IMR-90 (cell line): ENCODE measurements at regions not wholly inside any gene's neighbourhood (a gene's known extent, or its start where the extent isn't known, plus 50 kb on each side); places are given as distances from the start of the nearest gene placed in this dataset.

ENCODE experiments used
- ATAC-seq: fragments of 200-7000 bp; cut with Tn5 transposase; 2 replicates; pipeline ENCODE4 v1.9.1; 2020; ENCODE audit warnings: low read depth, mild to moderate bottlenecking, moderate library complexity
- BruUV-seq: library from RNA; stranded (reverse); fragments of 400-500 nt; replicated peaks from 2 replicates; lab custom pipeline; 2021; lab: Mats Ljungman, UMichigan
- CTCF ChIA-PET: fragments of 300-600 bp; formaldehyde crosslinking; extraction: SDS; loops from one replicate; lab custom pipeline; 2021; ENCODE audit warnings: antibody characterized with exemption; lab: Yijun Ruan, JAX
- POLR2A ChIA-PET: fragments of 300-600 bp; sonication (Branson Sonifier 250); formaldehyde crosslinking; loops from one replicate; lab custom pipeline; 2022; ENCODE audit warnings: antibody characterized with exemption; ENCODE audit not compliant: unreplicated experiment; lab: Charles Lee
- DNase-seq: peaks from one replicate; pipeline ENCODE4 v3.0.0; 2013
- H2AFZ ChIP-seq: replicated peaks from 2 replicates; pipeline ENCODE3; 2013; ENCODE audit warnings: low read length, mild to moderate bottlenecking; ENCODE audit not compliant: poor library complexity
- H2AK5ac ChIP-seq: 2 replicates; pipeline ENCODE4 v1.6.1; 2013; ENCODE audit warnings: low read depth, low read length, inconsistent platforms
- H2AK9ac ChIP-seq: replicated peaks from 2 replicates; pipeline ENCODE3; 2013; ENCODE audit warnings: mild to moderate bottlenecking, low read depth, low read length, moderate library complexity; ENCODE audit not compliant: poor library complexity
- H2BK120ac ChIP-seq: 2 replicates; pipeline ENCODE4 v1.6.1; 2013; ENCODE audit warnings: low read depth, low read length, inconsistent platforms
- H2BK15ac ChIP-seq: 3 replicates; pipeline ENCODE4 v1.6.1; 2013; ENCODE audit warnings: low read depth, low read length, inconsistent platforms
- H2BK20ac ChIP-seq: 2 replicates; pipeline ENCODE4 v1.6.1; 2013; ENCODE audit warnings: low read depth, mild to moderate bottlenecking, inconsistent platforms, low read length, moderate library complexity
- H2BK5ac ChIP-seq: 2 replicates; pipeline ENCODE4 v1.6.1; 2013; ENCODE audit warnings: mild to moderate bottlenecking, low read depth, low read length, inconsistent platforms; ENCODE audit not compliant: poor library complexity, severe bottlenecking
- H3K14ac ChIP-seq: replicated peaks from 2 replicates; pipeline ENCODE4 v1.6.1; 2013; ENCODE audit warnings: low read depth, low read length, inconsistent platforms
- H3K18ac ChIP-seq: 2 replicates; pipeline ENCODE4 v1.6.1; 2013; ENCODE audit warnings: low read depth, low read length, control low read depth
- H3K23ac ChIP-seq: 2 replicates; pipeline ENCODE4 v1.6.1; 2013; ENCODE audit warnings: low read depth, low read length, inconsistent platforms
- H3K27ac ChIP-seq: 2 replicates; pipeline ENCODE4 v1.5.1; 2013; ENCODE audit warnings: mild to moderate bottlenecking, control low read depth, low read length; ENCODE audit not compliant: insufficient read depth
- H3K27me3 ChIP-seq: 2 replicates; pipeline ENCODE4 v1.6.1; 2013; ENCODE audit warnings: low read length; ENCODE audit not compliant: control insufficient read depth, insufficient read depth
- H3K36me3 ChIP-seq: 2 replicates; pipeline ENCODE4 v1.6.1; 2013; ENCODE audit warnings: low read length, mixed read lengths; ENCODE audit not compliant: control insufficient read depth, insufficient read depth
- H3K4ac ChIP-seq: 2 replicates; pipeline ENCODE4 v1.6.1; 2013; ENCODE audit warnings: low read depth, low read length, inconsistent platforms
- H3K4me1 ChIP-seq: 2 replicates; pipeline ENCODE4 v1.6.1; 2013; ENCODE audit warnings: low read length, mixed read lengths; ENCODE audit not compliant: control insufficient read depth, insufficient read depth
- H3K4me2 ChIP-seq: 2 replicates; pipeline ENCODE4 v1.6.1; 2013; ENCODE audit warnings: low read depth, mild to moderate bottlenecking, control low read depth, low read length, moderate library complexity
- H3K4me3 ChIP-seq: 2 replicates; pipeline ENCODE4 v1.5.1; 2013; ENCODE audit warnings: low read depth, mild to moderate bottlenecking, control low read depth, low read length, moderate library complexity; ENCODE audit not compliant: insufficient read depth
- H3K56ac ChIP-seq: 2 replicates; pipeline ENCODE4 v1.6.1; 2013; ENCODE audit warnings: low read length, inconsistent platforms; ENCODE audit not compliant: insufficient read depth; ENCODE audit errors: extremely low read depth
- H3K79me1 ChIP-seq, 2 experiments: 2 replicates each; pipeline ENCODE4 v1.6.1; 2013; ENCODE audit warnings: low read length in 2 of 2, inconsistent platforms in 1 of 2, low read depth in 1 of 2
- H3K9ac ChIP-seq: 2 replicates; pipeline ENCODE4 v1.6.1; 2013; ENCODE audit warnings: low read depth, low read length, control low read depth
- H3K9me1 ChIP-seq: 2 replicates; pipeline ENCODE4 v1.6.1; 2013; ENCODE audit warnings: low read length, inconsistent platforms; ENCODE audit not compliant: insufficient read depth
- H3K9me3 ChIP-seq: 2 replicates; pipeline ENCODE4 v1.6.1; 2013; ENCODE audit warnings: low read length; ENCODE audit not compliant: control insufficient read depth, insufficient read depth
- H4K20me1 ChIP-seq: 2 replicates; pipeline ENCODE4 v1.6.1; 2013; ENCODE audit warnings: low read length, inconsistent platforms; ENCODE audit not compliant: insufficient read depth
- H4K5ac ChIP-seq: 2 replicates; pipeline ENCODE4 v1.6.1; 2013; ENCODE audit warnings: mild to moderate bottlenecking, low read depth, low read length, control low read depth
- H4K8ac ChIP-seq, 2 experiments: 2 replicates each; pipeline ENCODE4 v1.6.1; 2013; ENCODE audit warnings: low read depth in 2 of 2, low read length in 2 of 2, control low read depth in 1 of 2, inconsistent platforms in 1 of 2
- H4K91ac ChIP-seq: 2 replicates; pipeline ENCODE4 v1.6.1; 2013; ENCODE audit warnings: low read depth, low read length, inconsistent platforms; ENCODE audit not compliant: insufficient read depth
- CEBPB ChIP-seq: IDR thresholded peaks from 2 replicates; pipeline ENCODE4 v1.6.1; 2012; ENCODE audit warnings: low read depth, low read length, improper control_type of control experiment
- MXI1 ChIP-seq: IDR thresholded peaks from 2 replicates; pipeline ENCODE4 v1.6.1; 2012; ENCODE audit warnings: low read depth, mild to moderate bottlenecking, low read length, moderate library complexity, borderline replicate concordance
- RAD21 ChIP-seq: IDR thresholded peaks from 2 replicates; pipeline ENCODE4 v1.6.1; 2012; ENCODE audit warnings: low read length, improper control_type of control experiment
- RCOR1 ChIP-seq: IDR thresholded peaks from 2 replicates; pipeline ENCODE4 v1.6.1; 2012; ENCODE audit warnings: mild to moderate bottlenecking, low read length, improper control_type of control experiment; ENCODE audit not compliant: insufficient replicate concordance
- RFX5 ChIP-seq: IDR thresholded peaks from 2 replicates; pipeline ENCODE4 v1.8.0; 2012; ENCODE audit warnings: low read depth, mild to moderate bottlenecking, low read length, moderate library complexity
- WGBS, 2 experiments: methylation state at CpG; one replicate each; pipeline versions ENCODE4 v1.1.5 to v1.1.7; 2013; ENCODE audit warnings: missing lambda C conversion rate in 2 of 2; ENCODE audit not compliant: insufficient read length in 1 of 2; ENCODE audit errors: extremely low coverage in 2 of 2; 5-methylcytosine and 5-hydroxymethylcytosine counted together
- dilution Hi-C: fragments of 300-500 bp; cut with HindIII; formaldehyde crosslinking; loops from one replicate; pipeline ENCODE4 v1.14.3; 2018; ENCODE audit warnings: low sequenced_read_pairs; ENCODE audit not compliant: unreplicated experiment
- in situ Hi-C: fragments of 300-500 bp; cut with MboI; formaldehyde crosslinking; loops from 3 replicates; pipeline ENCODE4 v1.14.3; 2019; ENCODE audit warnings: low sequenced_read_pairs, inconsistent platforms, mixed read lengths
- intact Hi-C: fragments of 100-400 bp; cut with micrococcal nuclease; formaldehyde crosslinking; loops from 2 replicates; pipeline ENCODE4 v1.10.0; 2022

DNA sequence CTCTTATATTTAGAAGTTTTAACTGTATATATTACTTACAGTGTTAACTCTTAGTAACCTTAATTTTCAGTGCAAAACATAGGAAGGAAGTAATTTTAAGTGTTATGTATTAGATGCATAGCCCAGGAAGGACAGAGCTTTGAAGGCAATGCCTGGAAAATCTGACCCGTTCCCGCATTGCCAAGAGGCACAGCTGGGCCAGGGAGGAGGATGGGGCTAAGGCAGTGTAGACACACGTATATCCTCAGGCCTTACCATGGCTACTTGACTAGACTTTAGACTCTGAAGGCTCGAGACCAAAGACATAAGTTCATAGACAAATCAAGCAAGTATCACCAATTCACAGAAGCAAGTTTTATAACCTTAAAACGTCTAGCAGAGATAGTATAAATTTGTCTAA lies 1944.2 kb downstream of the OLFM4 start:
- ChIA-PET CTCF (no interaction called here), POLR2A (no interaction called here)
- Histone ChIP-seq H4K8ac (no peak overlapping the region), H2AK5ac (no peak overlapping the region), H2AK9ac (no peak overlapping the region), H3K14ac (no peak overlapping the region), H3K56ac (no peak overlapping the region), H4K20me1 (no peaks in the 10 kb centered on the region), H2BK20ac (no peak overlapping the region), H3K18ac (no peak overlapping the region), H3K9me1 (no peaks in the 10 kb centered on the region), H4K91ac (no peak overlapping the region), H3K23ac (no peak overlapping the region), H2AFZ (no peak overlapping the region), H2BK15ac (no peak overlapping the region), H3K4me2 (no peak overlapping the region), H3K79me1 (no peaks in the 10 kb centered on the region), H3K4me3 (no peak overlapping the region), H2BK120ac (no peak overlapping the region), H3K27me3 (no peaks in the 10 kb centered on the region), H3K36me3 (no peaks in the 10 kb centered on the region), H3K27ac (no peak overlapping the region), H2BK5ac (no peak overlapping the region), H3K9ac (no peak overlapping the region), H4K5ac (no peak overlapping the region), H3K4ac (no peak overlapping the region), H3K9me3 (peaks cover 6% of the 10 kb centered on the region; the same call in 1 of the 2 replicates), H3K4me1 (no peaks in the 10 kb centered on the region)
- dilution Hi-C loops (no loop called here), intact Hi-C loops (no loop called here), in situ Hi-C loops (no loop called here)
- no peak for TF ChIP-seq RAD21
- no peak for TF ChIP-seq RCOR1
- no peak for TF ChIP-seq RFX5
- no peak for TF ChIP-seq CEBPB
- TF ChIP-seq MXI1 = no peak
- DNase-seq (no peak), ATAC-seq (no peak)
- WGBS, 2 experiments = no CpG with 5 or more reads among the region's 5 CpGs
- BruUV-seq = no TSS peak
